ENCODE measurements at regions not wholly inside any gene's neighbourhood (a gene's known extent, or its start where the extent isn't known, plus 50 kb on each side); places are given as distances from the start of the nearest gene placed in this dataset.

DNA sequence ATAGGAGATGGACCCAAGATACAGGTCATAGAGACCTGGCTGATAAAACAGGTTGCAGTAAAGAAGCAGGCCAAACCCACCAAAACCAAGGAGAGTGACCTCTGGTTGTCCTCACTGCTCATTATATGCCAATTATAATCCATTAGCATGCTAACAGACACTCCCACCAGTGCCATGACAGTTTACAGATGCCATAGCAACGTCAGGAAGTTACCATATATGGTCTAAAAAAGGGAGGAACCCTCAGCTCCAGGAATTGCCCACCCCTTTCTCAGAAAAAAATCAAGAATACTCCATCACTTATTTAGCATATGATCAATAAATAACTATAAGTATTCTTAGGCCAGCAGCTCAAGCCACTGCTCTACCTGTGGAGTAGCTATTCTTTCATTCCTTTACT, 574.7 kb upstream of the ID2 start:
- Histone ChIP-seq H3K4me3 (replicated peaks in 1 of 3) (no peak overlapping the region), H3K36me3 (no peaks in the 10 kb centered on the region), H3K27ac (no peak overlapping the region), H3K9me3 (no peaks in the 10 kb centered on the region), H3K27me3 (no peaks in the 10 kb centered on the region), H3K4me1 (peaks cover 4 to 15% of the 10 kb centered on the region in 2 donors)
- 78 to 79% methylated on average over 1 of the region's 1 CpG for WGBS, 2 donors
- TF ChIP-seq, protein P1, sequence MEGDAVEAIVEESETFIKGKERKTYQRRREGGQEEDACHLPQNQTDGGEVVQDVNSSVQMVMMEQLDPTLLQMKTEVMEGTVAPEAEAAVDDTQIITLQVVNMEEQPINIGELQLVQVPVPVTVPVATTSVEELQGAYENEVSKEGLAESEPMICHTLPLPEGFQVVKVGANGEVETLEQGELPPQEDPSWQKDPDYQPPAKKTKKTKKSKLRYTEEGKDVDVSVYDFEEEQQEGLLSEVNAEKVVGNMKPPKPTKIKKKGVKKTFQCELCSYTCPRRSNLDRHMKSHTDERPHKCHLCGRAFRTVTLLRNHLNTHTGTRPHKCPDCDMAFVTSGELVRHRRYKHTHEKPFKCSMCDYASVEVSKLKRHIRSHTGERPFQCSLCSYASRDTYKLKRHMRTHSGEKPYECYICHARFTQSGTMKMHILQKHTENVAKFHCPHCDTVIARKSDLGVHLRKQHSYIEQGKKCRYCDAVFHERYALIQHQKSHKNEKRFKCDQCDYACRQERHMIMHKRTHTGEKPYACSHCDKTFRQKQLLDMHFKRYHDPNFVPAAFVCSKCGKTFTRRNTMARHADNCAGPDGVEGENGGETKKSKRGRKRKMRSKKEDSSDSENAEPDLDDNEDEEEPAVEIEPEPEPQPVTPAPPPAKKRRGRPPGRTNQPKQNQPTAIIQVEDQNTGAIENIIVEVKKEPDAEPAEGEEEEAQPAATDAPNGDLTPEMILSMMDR (IDR thresholded peaks at IDR 0.05): no peak
- DNase-seq: no peak
- intact Hi-C loops (cut with DNase I): no loop called here

DNA sequence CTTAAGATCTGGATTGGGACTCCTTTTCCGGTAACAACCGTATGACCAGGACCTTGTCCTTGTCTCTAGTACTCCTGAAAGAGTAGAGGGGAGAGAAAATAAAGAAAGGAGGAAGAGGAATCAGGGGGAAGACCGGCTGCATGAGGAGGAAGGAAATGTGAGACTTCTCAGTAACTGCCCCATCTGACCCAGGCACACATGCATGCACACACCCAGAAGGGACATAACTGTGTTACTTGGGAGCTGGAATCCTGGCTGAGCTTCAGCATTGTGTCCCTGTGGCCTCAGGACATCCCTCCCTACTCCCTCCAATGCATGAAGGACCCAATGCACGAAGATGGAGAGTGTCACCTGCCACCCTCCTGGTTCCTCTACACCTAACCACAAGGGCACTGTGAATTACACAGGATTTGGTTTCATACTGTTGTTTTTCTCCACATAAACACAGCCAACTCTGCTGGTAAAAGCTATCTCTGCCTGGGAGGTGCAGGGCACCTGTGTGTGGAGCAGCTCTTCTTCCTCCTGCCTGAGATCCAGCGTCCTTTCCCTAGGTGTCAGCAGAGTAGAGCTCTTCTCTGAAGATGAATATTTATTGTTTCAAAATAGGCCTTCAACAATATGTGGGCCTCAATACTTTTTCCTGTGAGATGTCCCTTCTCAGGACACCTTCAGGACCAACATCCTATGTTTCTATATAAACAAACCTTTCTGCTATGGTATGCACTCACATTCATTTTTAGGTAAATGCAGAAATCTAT, 574.1 kb upstream of the ID2 start:
- TF ChIP-seq, protein P1 (IDR thresholded peaks at IDR 0.05): no peak
- TF ChIP-seq POLR2A (IDR thresholded peaks at IDR 0.05): no peak
- WGBS, 2 donors: 89 to 93% methylated on average over 5 of the region's 5 CpGs
- Histone ChIP-seq H3K4me1 (peaks cover 4 to 15% of the 10 kb centered on the region in 2 donors), H3K27ac (no peak overlapping the region), H3K9me3 (no peaks in the 10 kb centered on the region), H3K4me3 (replicated peaks in 1 of 3) (no peak overlapping the region), H3K27me3 (no peaks in the 10 kb centered on the region), H3K36me3 (no peaks in the 10 kb centered on the region)
- DNase-seq: no peak
- intact Hi-C loops (cut with DNase I): no loop called here

DNA sequence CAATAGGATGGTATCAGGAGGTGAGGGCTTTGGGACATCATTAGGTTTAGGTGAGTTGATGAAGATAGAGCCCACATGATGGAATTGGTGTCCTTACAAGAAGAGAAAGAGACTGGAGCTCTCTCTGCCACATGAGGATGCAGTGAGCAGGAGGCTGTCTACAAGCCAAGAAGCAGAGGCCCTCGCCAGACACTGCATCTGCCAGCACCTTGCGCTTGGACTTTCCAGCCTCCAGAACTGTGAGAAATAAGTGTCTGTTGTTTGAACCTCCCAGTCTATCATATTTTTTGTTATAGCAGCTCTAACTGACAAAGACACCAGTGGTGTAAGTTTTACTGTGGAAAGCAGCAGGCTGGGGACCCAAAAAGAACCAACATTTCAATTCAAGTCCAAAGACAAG, 571.1 kb upstream of the ID2 start:
- 90 to 93% methylated on average over 2 of the region's 2 CpGs for WGBS, 2 donors
- no peak for DNase-seq
- TF ChIP-seq POLR2A (IDR thresholded peaks at IDR 0.05): no peak
- TF ChIP-seq, protein P1 (IDR thresholded peaks at IDR 0.05): no peak
- H3K4me1 ChIP-seq: peaks cover 0 to 3% of the 10 kb centered on the region in 2 donors
- no peaks in the 10 kb centered on the region for H3K36me3 ChIP-seq
- H3K9me3 ChIP-seq: no peaks in the 10 kb centered on the region
- H3K27ac ChIP-seq: no peak overlapping the region
- H3K27me3 ChIP-seq: no peaks in the 10 kb centered on the region
- intact Hi-C loops (cut with DNase I): no loop called here
- H3K4me3 ChIP-seq (replicated peaks in 1 of 3): no peak overlapping the region

DNA sequence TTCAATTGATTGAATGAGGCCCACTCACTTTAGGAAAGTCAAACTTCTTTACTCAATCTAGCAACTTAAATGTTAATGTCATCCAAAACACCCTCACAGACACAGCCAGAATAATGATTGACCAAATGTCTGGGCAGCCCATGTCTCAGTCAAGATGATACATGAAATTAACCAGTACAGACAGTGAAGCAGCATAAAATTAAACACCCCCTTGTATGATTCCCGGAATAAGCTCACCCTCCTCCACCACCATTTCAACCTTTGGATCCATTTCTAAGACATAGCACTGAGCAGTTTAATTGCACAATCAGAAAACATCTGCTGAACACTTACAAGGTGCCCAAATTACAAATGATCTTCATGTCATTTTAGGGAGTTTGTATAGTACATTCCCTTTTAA, 570.7 kb upstream of the ID2 start:
- Histone ChIP-seq H3K27me3 (no peaks in the 10 kb centered on the region), H3K4me1 (peaks cover 0 to 3% of the 10 kb centered on the region in 2 donors), H3K36me3 (no peaks in the 10 kb centered on the region), H3K27ac (no peak overlapping the region), H3K4me3 (replicated peaks in 1 of 3) (no peak overlapping the region), H3K9me3 (no peaks in the 10 kb centered on the region)
- intact Hi-C loops (cut with DNase I): no loop called here
- TF ChIP-seq, protein P1 (IDR thresholded peaks at IDR 0.05): no peak
- TF ChIP-seq POLR2A (IDR thresholded peaks at IDR 0.05): no peak
- WGBS, 2 donors: 92 to 94% methylated on average over 1 of the region's 1 CpG
- DNase-seq: no peak

DNA sequence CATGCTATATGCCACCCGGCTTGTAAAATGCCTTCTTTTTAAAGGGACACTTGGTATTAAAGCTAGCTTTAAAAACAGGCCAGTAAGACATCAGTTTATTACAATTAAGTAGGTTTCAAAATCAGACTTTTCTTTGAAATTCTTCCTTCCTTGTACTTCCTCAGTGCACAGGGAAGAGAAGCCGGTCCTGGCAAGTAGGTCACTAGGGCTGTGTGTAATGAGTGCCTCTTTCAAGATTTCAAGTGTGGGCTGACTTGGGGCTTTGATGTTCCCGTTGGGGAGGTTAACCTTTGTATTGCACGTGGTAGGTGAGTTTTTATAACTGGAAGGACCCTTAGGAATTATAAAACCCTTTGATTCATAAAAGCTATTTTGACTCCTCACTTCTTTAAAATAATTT, 566.4 kb upstream of the ID2 start:
- no peak for TF ChIP-seq POLR2A (IDR thresholded peaks at IDR 0.05)
- TF ChIP-seq, protein P1 (IDR thresholded peaks at IDR 0.05): no peak
- WGBS, 2 donors: 33 to 44% methylated on average over 4 of the region's 4 CpGs

More for the DNA sequence above, 566.4 kb upstream of the ID2 start:
- peak; percentile 34 to 39 for DNase-seq
- Histone ChIP-seq H3K36me3 (no peaks in the 10 kb centered on the region), H3K27ac (no peak overlapping the region), H3K4me1 (peaks cover 11 to 23% of the 10 kb centered on the region in 2 donors), H3K27me3 (no peaks in the 10 kb centered on the region), H3K9me3 (no peaks in the 10 kb centered on the region), H3K4me3 (replicated peaks in 1 of 3) (no peak overlapping the region)
- intact Hi-C loops (cut with DNase I): no loop called here
